ENCODE measurements at regions not wholly inside any gene's neighbourhood (a gene's known extent, or its start where the extent isn't known, plus 50 kb on each side); places are given as distances from the start of the nearest gene placed in this dataset.

- TF ChIP-seq FOXK1 (CRISPR knock-in tag; IDR thresholded peaks at IDR 0.05), result no peak
- TF ChIP-seq, protein P1, sequence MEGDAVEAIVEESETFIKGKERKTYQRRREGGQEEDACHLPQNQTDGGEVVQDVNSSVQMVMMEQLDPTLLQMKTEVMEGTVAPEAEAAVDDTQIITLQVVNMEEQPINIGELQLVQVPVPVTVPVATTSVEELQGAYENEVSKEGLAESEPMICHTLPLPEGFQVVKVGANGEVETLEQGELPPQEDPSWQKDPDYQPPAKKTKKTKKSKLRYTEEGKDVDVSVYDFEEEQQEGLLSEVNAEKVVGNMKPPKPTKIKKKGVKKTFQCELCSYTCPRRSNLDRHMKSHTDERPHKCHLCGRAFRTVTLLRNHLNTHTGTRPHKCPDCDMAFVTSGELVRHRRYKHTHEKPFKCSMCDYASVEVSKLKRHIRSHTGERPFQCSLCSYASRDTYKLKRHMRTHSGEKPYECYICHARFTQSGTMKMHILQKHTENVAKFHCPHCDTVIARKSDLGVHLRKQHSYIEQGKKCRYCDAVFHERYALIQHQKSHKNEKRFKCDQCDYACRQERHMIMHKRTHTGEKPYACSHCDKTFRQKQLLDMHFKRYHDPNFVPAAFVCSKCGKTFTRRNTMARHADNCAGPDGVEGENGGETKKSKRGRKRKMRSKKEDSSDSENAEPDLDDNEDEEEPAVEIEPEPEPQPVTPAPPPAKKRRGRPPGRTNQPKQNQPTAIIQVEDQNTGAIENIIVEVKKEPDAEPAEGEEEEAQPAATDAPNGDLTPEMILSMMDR (IDR thresholded peaks at IDR 0.05), result no peak
- TF ChIP-seq JUN (CRISPR knock-in tag; IDR thresholded peaks at IDR 0.05), result no peak
- TF ChIP-seq ATF2 (CRISPR knock-in tag; IDR thresholded peaks at IDR 0.05; ENCODE audit: borderline replicate concordance, low read depth), result no peak
- TF ChIP-seq, protein P2, sequence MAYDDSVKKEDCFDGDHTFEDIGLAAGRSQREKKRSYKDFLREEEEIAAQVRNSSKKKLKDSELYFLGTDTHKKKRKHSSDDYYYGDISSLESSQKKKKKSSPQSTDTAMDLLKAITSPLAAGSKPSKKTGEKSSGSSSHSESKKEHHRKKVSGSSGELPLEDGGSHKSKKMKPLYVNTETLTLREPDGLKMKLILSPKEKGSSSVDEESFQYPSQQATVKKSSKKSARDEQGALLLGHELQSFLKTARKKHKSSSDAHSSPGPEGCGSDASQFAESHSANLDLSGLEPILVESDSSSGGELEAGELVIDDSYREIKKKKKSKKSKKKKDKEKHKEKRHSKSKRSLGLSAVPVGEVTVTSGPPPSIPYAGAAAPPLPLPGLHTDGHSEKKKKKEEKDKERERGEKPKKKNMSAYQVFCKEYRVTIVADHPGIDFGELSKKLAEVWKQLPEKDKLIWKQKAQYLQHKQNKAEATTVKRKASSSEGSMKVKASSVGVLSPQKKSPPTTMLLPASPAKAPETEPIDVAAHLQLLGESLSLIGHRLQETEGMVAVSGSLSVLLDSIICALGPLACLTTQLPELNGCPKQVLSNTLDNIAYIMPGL (CRISPR knock-in tag; IDR thresholded peaks at IDR 0.05), result no peak
- no peak for TF ChIP-seq GTF2I (CRISPR knock-in tag; conservative IDR thresholded peaks at IDR 0.05)
- TF ChIP-seq USF2 (CRISPR knock-in tag; IDR thresholded peaks at IDR 0.05), result no peak
- no peak for TF ChIP-seq ZNF423 (CRISPR knock-in tag; IDR thresholded peaks at IDR 0.05)
- TF ChIP-seq, protein P3, sequence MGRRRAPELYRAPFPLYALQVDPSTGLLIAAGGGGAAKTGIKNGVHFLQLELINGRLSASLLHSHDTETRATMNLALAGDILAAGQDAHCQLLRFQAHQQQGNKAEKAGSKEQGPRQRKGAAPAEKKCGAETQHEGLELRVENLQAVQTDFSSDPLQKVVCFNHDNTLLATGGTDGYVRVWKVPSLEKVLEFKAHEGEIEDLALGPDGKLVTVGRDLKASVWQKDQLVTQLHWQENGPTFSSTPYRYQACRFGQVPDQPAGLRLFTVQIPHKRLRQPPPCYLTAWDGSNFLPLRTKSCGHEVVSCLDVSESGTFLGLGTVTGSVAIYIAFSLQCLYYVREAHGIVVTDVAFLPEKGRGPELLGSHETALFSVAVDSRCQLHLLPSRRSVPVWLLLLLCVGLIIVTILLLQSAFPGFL (CRISPR knock-in tag; IDR thresholded peaks at IDR 0.05; ENCODE audit: borderline replicate concordance), result no peak
Observed at GRCh38 chr12:126989532-126989931, 1277.4 kb upstream of the TMEM132C start.
